Prostate gland (tissue), 2 donors: ENCODE measurements at regions not wholly inside any gene's neighbourhood (a gene's known extent, or its start where the extent isn't known, plus 50 kb on each side); places are given as distances from the start of the nearest gene placed in this dataset.
"Not testable (repeated sequence)": the region's sequence is repeated elsewhere in the genome, so short reads cannot be mapped to it uniquely, and the experiment has no call there.

ENCODE experiments used
- CTCF ChIP-seq, 4 experiments: fragments of 200-600 bp in 2 of 4; fragments of 450-650 bp in 2 of 4; sonication (generic) in 2 of 4; IDR thresholded peaks; 1 replicate in 3 of 4; 2 replicates in 1 of 4; pipeline ENCODE4 v1.5.1; 2016 to 2019; ENCODE audit warnings: antibody characterized with exemption in 4 of 4, mild to moderate bottlenecking in 2 of 4, moderate library complexity in 2 of 4
- POLR2A ChIP-seq: fragments of 450-650 bp; IDR thresholded peaks from one replicate; pipeline ENCODE4 v1.6.1; 2016; ENCODE audit warnings: antibody characterized with exemption, mild to moderate bottlenecking

- not testable (repeated sequence) for TF ChIP-seq CTCF (IDR thresholded peaks at IDR 0.05); POLR2A
These were observed 116.5 kb upstream of the AKAP13 start for GRCh38 chr15:85263842-85264440.
